IMR-90 (cell line): ENCODE measurements at regions not wholly inside any gene's neighbourhood (a gene's known extent, or its start where the extent isn't known, plus 50 kb on each side); places are given as distances from the start of the nearest gene placed in this dataset.

Experiments
- MAFK ChIP-seq: IDR thresholded peaks from 2 replicates; pipeline ENCODE4 v1.6.1; 2012; ENCODE audit warnings: low read depth, low read length, improper control_type of control experiment
- TF ChIP-seq, protein P1 (sequence below): conservative IDR thresholded peaks from 2 replicates; pipeline ENCODE4 v1.5.1; 2012; ENCODE audit warnings: mild to moderate bottlenecking, low read depth, low read length, improper control_type of control experiment

DNA sequence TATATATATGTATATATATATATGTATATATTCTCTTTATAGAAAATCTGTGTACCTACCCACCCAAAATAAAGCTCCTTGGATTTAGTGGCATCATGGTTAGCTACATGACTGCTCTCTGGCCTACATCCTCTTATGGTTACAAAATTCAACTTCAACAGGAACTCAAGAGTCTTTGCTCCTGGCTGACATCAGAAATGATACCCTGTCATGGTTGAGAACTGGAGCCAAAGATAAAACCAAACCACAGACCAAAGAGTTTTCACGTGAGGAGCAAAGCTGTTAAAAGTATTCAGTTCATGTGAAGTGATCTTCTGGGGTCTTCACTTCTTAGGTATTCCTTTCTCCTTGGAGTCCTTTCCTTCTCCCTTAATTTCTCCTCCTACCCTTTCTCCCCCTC lies 476.3 kb downstream of the SOX11 start:
- TF ChIP-seq MAFK = no peak
- TF ChIP-seq, protein P1, sequence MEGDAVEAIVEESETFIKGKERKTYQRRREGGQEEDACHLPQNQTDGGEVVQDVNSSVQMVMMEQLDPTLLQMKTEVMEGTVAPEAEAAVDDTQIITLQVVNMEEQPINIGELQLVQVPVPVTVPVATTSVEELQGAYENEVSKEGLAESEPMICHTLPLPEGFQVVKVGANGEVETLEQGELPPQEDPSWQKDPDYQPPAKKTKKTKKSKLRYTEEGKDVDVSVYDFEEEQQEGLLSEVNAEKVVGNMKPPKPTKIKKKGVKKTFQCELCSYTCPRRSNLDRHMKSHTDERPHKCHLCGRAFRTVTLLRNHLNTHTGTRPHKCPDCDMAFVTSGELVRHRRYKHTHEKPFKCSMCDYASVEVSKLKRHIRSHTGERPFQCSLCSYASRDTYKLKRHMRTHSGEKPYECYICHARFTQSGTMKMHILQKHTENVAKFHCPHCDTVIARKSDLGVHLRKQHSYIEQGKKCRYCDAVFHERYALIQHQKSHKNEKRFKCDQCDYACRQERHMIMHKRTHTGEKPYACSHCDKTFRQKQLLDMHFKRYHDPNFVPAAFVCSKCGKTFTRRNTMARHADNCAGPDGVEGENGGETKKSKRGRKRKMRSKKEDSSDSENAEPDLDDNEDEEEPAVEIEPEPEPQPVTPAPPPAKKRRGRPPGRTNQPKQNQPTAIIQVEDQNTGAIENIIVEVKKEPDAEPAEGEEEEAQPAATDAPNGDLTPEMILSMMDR = no peak
